Retinal pigment epithelial cell (primary cell): ENCODE measurements at regions not wholly inside any gene's neighbourhood (a gene's known extent, or its start where the extent isn't known, plus 50 kb on each side); places are given as distances from the start of the nearest gene placed in this dataset.

ENCODE experiments used
- DNase-seq: peaks from one replicate; pipeline ENCODE4 v3.0.0-alpha.2; 2010; ENCODE audit warnings: low read depth
- H3K4me3 ChIP-seq: 2 replicates; pipeline ENCODE4 v1.5.1; 2011; ENCODE audit warnings: mild to moderate bottlenecking, low read length, control low read depth, moderate library complexity
- CTCF ChIP-seq: conservative IDR thresholded peaks from 2 replicates; pipeline ENCODE4 v1.5.1; 2011; ENCODE audit warnings: low read depth, low read length, control low read depth, inconsistent platforms

- TF ChIP-seq CTCF: no peak
- DNase-seq: no peak
Observed at GRCh38 chr2:216320852-216321251, 51.4 kb downstream of the MARCHF4 start.

GRCh38 chr2:216319771-216320170, 52.5 kb downstream of the MARCHF4 start:
- H3K4me3 ChIP-seq: no peak overlapping the region
- no peak for TF ChIP-seq CTCF
- DNase-seq: no peak

More at GRCh38 chr2:216320852-216321251, 51.4 kb downstream of the MARCHF4 start:
- no peak overlapping the region for H3K4me3 ChIP-seq

- no peak for TF ChIP-seq CTCF
- H3K4me3 ChIP-seq: no peak overlapping the region
- DNase-seq: no peak
Observed at GRCh38 chr2:216318521-216318874, 53.8 kb downstream of the MARCHF4 start.

- DNase-seq: no peak
- no peak for TF ChIP-seq CTCF
- no peak overlapping the region for H3K4me3 ChIP-seq
Observed at GRCh38 chr2:216317831-216318520, 54.3 kb downstream of the MARCHF4 start.

GRCh38 chr2:216316743-216317142, 55.5 kb downstream of the MARCHF4 start:
- no peak overlapping the region for H3K4me3 ChIP-seq
- DNase-seq: peak; percentile 58
- no peak for TF ChIP-seq CTCF

GRCh38 chr2:216315802-216316603, 56.3 kb downstream of the MARCHF4 start:
- peak overlapping the region; percentile 9 for H3K4me3 ChIP-seq
- DNase-seq: peak; percentile 61
- TF ChIP-seq CTCF: no peak

- TF ChIP-seq CTCF: no peak
- no peak for DNase-seq
Observed at GRCh38 chr2:216312441-216312840, 59.8 kb downstream of the MARCHF4 start.

More at GRCh38 chr2:216312441-216312840, 59.8 kb downstream of the MARCHF4 start:
- H3K4me3 ChIP-seq: no peak overlapping the region
